HG03139 (cell line): ENCODE measurements at regions not wholly inside any gene's neighbourhood (a gene's known extent, or its start where the extent isn't known, plus 50 kb on each side); places are given as distances from the start of the nearest gene placed in this dataset.

Source experiments
- ATAC-seq: cut with Tn5 transposase; IDR thresholded peaks from one replicate; pipeline ENCODE4 v1.9.1; 2021; ENCODE audit not compliant: unreplicated experiment

GRCh38 chr1:37085393-37085792 lies 51.1 kb upstream of the GRIK3 start:
- ATAC-seq, result no peak

- ATAC-seq, result no peak
Measured at GRCh38 chr1:37089750-37090149, 55.4 kb upstream of the GRIK3 start.

GRCh38 chr1:37090671-37091070 lies 56.4 kb upstream of the GRIK3 start:
- ATAC-seq, result no peak

- no peak for ATAC-seq
Measured at GRCh38 chr1:37092937-37093336, 58.6 kb upstream of the GRIK3 start.

- no peak for ATAC-seq
Measured at GRCh38 chr1:37094302-37094701, 60.0 kb upstream of the GRIK3 start.

- ATAC-seq, result no peak
Measured at GRCh38 chr1:37096523-37096922, 62.2 kb upstream of the GRIK3 start.

GRCh38 chr1:37097731-37098130 lies 63.4 kb upstream of the GRIK3 start:
- no peak for ATAC-seq

GRCh38 chr1:37098237-37098636 lies 63.9 kb upstream of the GRIK3 start:
- no peak for ATAC-seq

GRCh38 chr1:37100310-37100709 lies 66.0 kb upstream of the GRIK3 start:
- ATAC-seq, result no peak

- no peak for ATAC-seq
Measured at GRCh38 chr1:37102656-37103382, 68.5 kb upstream of the GRIK3 start.

GRCh38 chr1:37105911-37106310 lies 71.6 kb upstream of the GRIK3 start:
- ATAC-seq, result no peak

- no peak for ATAC-seq
Measured at GRCh38 chr1:37107153-37107907, 73.0 kb upstream of the GRIK3 start.

- no peak for ATAC-seq
Measured at GRCh38 chr1:37108596-37109188, 74.4 kb upstream of the GRIK3 start.

GRCh38 chr1:37112430-37112829 lies 78.1 kb upstream of the GRIK3 start:
- ATAC-seq, result no peak

- ATAC-seq, result no peak
Measured at GRCh38 chr1:37113285-37113997, 79.1 kb upstream of the GRIK3 start.

- no peak for ATAC-seq
Measured at GRCh38 chr1:37118790-37119189, 84.5 kb upstream of the GRIK3 start.

- ATAC-seq, result no peak
Measured at GRCh38 chr1:37120279-37120678, 86.0 kb upstream of the GRIK3 start.

GRCh38 chr1:37123276-37124115 lies 89.2 kb upstream of the GRIK3 start:
- no peak for ATAC-seq

GRCh38 chr1:37124501-37124900 lies 90.2 kb upstream of the GRIK3 start:
- ATAC-seq, result no peak

- ATAC-seq, result no peak
Measured at GRCh38 chr1:37125295-37125694, 91.0 kb upstream of the GRIK3 start.
